ENCODE measurements at regions not wholly inside any gene's neighbourhood (a gene's known extent, or its start where the extent isn't known, plus 50 kb on each side); places are given as distances from the start of the nearest gene placed in this dataset.

- dilution Hi-C loops (cut with MboI; ENCODE audit: extremely low pct_ligation_motif_present, low sequenced_read_pairs) = no loop called here
- H3K79me2 ChIP-seq (ENCODE audit: control insufficient read depth, insufficient read depth, low read length) = no peaks in the 10 kb centered on the region
- H3K27me3 ChIP-seq (ENCODE audit: control insufficient read depth in 2 of 2, insufficient read depth in 2 of 2, low read length in 2 of 2) = no peaks in the 10 kb centered on the region
- no peaks in the 10 kb centered on the region for H3K36me3 ChIP-seq (ENCODE audit: control insufficient read depth in 2 of 2, extremely low read depth in 1 of 2, insufficient read depth in 2 of 2, low read length in 2 of 2)
- no peak for TF ChIP-seq CTCF (IDR thresholded peaks at IDR 0.05; ENCODE audit: extremely low read depth in 1 of 2, insufficient read depth in 1 of 2, low read depth in 1 of 2, low read length in 2 of 2)
- no peak for TF ChIP-seq MAX (IDR thresholded peaks at IDR 0.05; ENCODE audit: insufficient read depth, insufficient read length)
- no peak for TF ChIP-seq MYC (IDR thresholded peaks at IDR 0.05; ENCODE audit: low read depth, low read length)
- TF ChIP-seq GATA2 (IDR thresholded peaks at IDR 0.05; ENCODE audit: insufficient read depth, insufficient read length, low read depth, low read length) = no peak
- TF ChIP-seq POLR2AphosphoS5 (IDR thresholded peaks at IDR 0.05; ENCODE audit: insufficient read depth, low read depth, low read length) = no peak
- no peak overlapping the region for H3K4me2 ChIP-seq (ENCODE audit: insufficient read depth, low read length)
- no peak overlapping the region for H3K9ac ChIP-seq (replicated peaks; ENCODE audit: extremely low read depth, insufficient read depth, low read length)
- FAIRE-seq (no peak), DNase-seq (ENCODE audit: low read depth, low spot score) (no peak)
- no peaks in the 10 kb centered on the region for H4K20me1 ChIP-seq (replicated peaks; ENCODE audit: control insufficient read depth, extremely low read depth, insufficient read depth, low read length)
- no peak overlapping the region for H2AFZ ChIP-seq (ENCODE audit: low read depth, low read length)
- POLR2A ChIA-PET = no interaction called here
- no peaks in the 10 kb centered on the region for H3K9me3 ChIP-seq (replicated peaks; ENCODE audit: control insufficient read depth, insufficient read depth, low read length)
- no peak overlapping the region for H3K4me3 ChIP-seq (replicated peaks in 1 of 3; ENCODE audit: insufficient read depth in 1 of 3, low read depth in 1 of 3, low read length in 3 of 3)
- H3K27ac ChIP-seq (ENCODE audit: insufficient read depth, low read depth, low read length) = no peak overlapping the region
- no peaks in the 10 kb centered on the region for H3K9me1 ChIP-seq (replicated peaks; ENCODE audit: control insufficient read depth, extremely low read depth, insufficient read depth, low read length)
- CTCF ChIA-PET = no interaction called here
- no TSS peak for BruUV-seq (replicated peaks)
- intact Hi-C loops (cut with micrococcal nuclease) = no loop called here
- no peaks in the 10 kb centered on the region for H3K4me1 ChIP-seq (ENCODE audit: control insufficient read depth, extremely low read depth, insufficient read depth, low read length)
These were observed 283.6 kb upstream of the SALL1 start for GRCh38 chr16:51434567-51435198.

DNA sequence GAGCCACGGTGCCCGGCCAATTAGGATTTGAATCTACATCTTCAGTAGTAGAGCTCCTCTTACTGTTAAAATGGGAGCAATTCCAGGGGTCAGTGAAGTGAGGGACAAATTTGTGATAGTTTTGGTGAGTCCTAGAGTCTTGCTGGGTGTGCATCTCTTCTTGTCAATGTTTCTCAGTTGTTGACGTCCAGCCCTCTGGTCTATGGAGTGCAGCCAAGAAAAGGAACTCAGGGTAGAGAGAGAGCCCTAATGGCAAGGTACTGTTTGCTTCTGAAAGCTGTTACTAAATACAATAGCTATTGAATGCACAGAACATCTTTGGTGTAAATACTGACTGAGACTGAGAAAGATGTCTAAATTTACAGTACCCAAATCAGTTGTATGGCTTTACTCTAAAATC is 282.5 kb upstream of the SALL1 start:
- POLR2A ChIA-PET = no interaction called here

More for the DNA sequence above, 282.5 kb upstream of the SALL1 start:
- no peak for DNase-seq (ENCODE audit: low read depth, low spot score)
- FAIRE-seq = no peak
- H3K9ac ChIP-seq (replicated peaks; ENCODE audit: extremely low read depth, insufficient read depth, low read length) = no peak overlapping the region
- dilution Hi-C loops (cut with MboI; ENCODE audit: extremely low pct_ligation_motif_present, low sequenced_read_pairs) = no loop called here
- no peak overlapping the region for H2AFZ ChIP-seq (ENCODE audit: low read depth, low read length)
- no peaks in the 10 kb centered on the region for H4K20me1 ChIP-seq (replicated peaks; ENCODE audit: control insufficient read depth, extremely low read depth, insufficient read depth, low read length)
- H3K4me3 ChIP-seq (replicated peaks in 1 of 3; ENCODE audit: insufficient read depth in 1 of 3, low read depth in 1 of 3, low read length in 3 of 3) = no peak overlapping the region
- H3K4me2 ChIP-seq (ENCODE audit: insufficient read depth, low read length) = no peak overlapping the region
- no peaks in the 10 kb centered on the region for H3K4me1 ChIP-seq (ENCODE audit: control insufficient read depth, extremely low read depth, insufficient read depth, low read length)
- H3K27ac ChIP-seq (ENCODE audit: insufficient read depth, low read depth, low read length) = no peak overlapping the region
- BruUV-seq (replicated peaks) = no TSS peak
- no peaks in the 10 kb centered on the region for H3K79me2 ChIP-seq (ENCODE audit: control insufficient read depth, insufficient read depth, low read length)
- no peaks in the 10 kb centered on the region for H3K9me1 ChIP-seq (replicated peaks; ENCODE audit: control insufficient read depth, extremely low read depth, insufficient read depth, low read length)
- no peaks in the 10 kb centered on the region for H3K36me3 ChIP-seq (ENCODE audit: control insufficient read depth in 2 of 2, extremely low read depth in 1 of 2, insufficient read depth in 2 of 2, low read length in 2 of 2)
- CTCF ChIA-PET = no interaction called here
- intact Hi-C loops (cut with micrococcal nuclease) = no loop called here
- H3K9me3 ChIP-seq (replicated peaks; ENCODE audit: control insufficient read depth, insufficient read depth, low read length) = no peaks in the 10 kb centered on the region
- no peaks in the 10 kb centered on the region for H3K27me3 ChIP-seq (ENCODE audit: control insufficient read depth in 2 of 2, insufficient read depth in 2 of 2, low read length in 2 of 2)
- TF ChIP-seq MYC (IDR thresholded peaks at IDR 0.05; ENCODE audit: low read depth, low read length) (no peak), GATA2 (IDR thresholded peaks at IDR 0.05; ENCODE audit: insufficient read depth, insufficient read length, low read depth, low read length) (no peak), FOS (IDR thresholded peaks at IDR 0.05; ENCODE audit: borderline replicate concordance, insufficient read depth, low read length) (no peak), CTCF (IDR thresholded peaks at IDR 0.05; ENCODE audit: extremely low read depth in 1 of 2, insufficient read depth in 1 of 2, low read depth in 1 of 2, low read length in 2 of 2) (no peak), MAX (IDR thresholded peaks at IDR 0.05; ENCODE audit: insufficient read depth, insufficient read length) (no peak), EZH2 (IDR thresholded peaks at IDR 0.05; ENCODE audit: borderline replicate concordance, low read depth, low read length, severe bottlenecking) (no peak), POLR2A (IDR thresholded peaks at IDR 0.05; ENCODE audit: low read depth, low read length) (no peak), JUN (IDR thresholded peaks at IDR 0.05; ENCODE audit: borderline replicate concordance, insufficient read depth, insufficient read length, low read depth) (no peak), POLR2AphosphoS5 (IDR thresholded peaks at IDR 0.05; ENCODE audit: insufficient read depth, low read depth, low read length) (no peak)

Data from endothelial cell of umbilical vein (primary cell).